GM13976 (cell line): ENCODE measurements at regions not wholly inside any gene's neighbourhood (a gene's known extent, or its start where the extent isn't known, plus 50 kb on each side); places are given as distances from the start of the nearest gene placed in this dataset.
"Not testable (repeated sequence)": the region's sequence is repeated elsewhere in the genome, so short reads cannot be mapped to it uniquely, and the experiment has no call there.

ENCODE experiments used
- DNase-seq: peaks from one replicate; pipeline ENCODE4 v3.0.0; 2012; ENCODE audit warnings: low spot score
- in situ Hi-C: fragments of 300-500 bp; cut with MboI; formaldehyde crosslinking; loops from one replicate; pipeline ENCODE4 v1.12.0; 2022; ENCODE audit warnings: low sequenced_read_pairs, mixed read lengths, inconsistent platforms; ENCODE audit not compliant: unreplicated experiment
- TF ChIP-seq, protein P1 (sequence below): IDR thresholded peaks from 2 replicates; pipeline ENCODE4 v1.5.1; 2012; ENCODE audit warnings: borderline replicate concordance, mild to moderate bottlenecking; ENCODE audit not compliant: insufficient read depth; ENCODE audit errors: extremely low read depth, missing control alignments, control extremely low read depth

DNA sequence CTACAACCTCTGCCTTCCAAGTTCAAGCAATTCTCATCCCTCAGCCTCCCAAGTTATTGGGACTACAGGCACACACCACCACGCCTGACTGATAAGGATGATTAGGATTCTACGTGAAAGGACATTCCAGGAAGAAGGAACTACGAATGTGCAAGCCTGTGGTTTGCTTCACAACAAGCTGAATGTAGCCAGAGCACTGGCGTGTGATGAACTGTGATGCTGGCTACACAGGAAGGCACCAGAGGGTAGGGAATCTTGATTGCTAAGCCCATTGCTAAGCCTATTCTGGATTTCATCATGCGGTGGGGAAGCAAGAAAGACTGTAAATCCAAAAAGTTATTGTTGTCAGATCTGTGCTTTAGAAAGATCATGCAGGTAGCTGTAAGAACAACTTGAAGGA lies 72.3 kb upstream of the SRRM3 start:
- no peak for DNase-seq
- TF ChIP-seq, protein P1, sequence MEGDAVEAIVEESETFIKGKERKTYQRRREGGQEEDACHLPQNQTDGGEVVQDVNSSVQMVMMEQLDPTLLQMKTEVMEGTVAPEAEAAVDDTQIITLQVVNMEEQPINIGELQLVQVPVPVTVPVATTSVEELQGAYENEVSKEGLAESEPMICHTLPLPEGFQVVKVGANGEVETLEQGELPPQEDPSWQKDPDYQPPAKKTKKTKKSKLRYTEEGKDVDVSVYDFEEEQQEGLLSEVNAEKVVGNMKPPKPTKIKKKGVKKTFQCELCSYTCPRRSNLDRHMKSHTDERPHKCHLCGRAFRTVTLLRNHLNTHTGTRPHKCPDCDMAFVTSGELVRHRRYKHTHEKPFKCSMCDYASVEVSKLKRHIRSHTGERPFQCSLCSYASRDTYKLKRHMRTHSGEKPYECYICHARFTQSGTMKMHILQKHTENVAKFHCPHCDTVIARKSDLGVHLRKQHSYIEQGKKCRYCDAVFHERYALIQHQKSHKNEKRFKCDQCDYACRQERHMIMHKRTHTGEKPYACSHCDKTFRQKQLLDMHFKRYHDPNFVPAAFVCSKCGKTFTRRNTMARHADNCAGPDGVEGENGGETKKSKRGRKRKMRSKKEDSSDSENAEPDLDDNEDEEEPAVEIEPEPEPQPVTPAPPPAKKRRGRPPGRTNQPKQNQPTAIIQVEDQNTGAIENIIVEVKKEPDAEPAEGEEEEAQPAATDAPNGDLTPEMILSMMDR, result no peak
- in situ Hi-C loops, result no loop called here

DNA sequence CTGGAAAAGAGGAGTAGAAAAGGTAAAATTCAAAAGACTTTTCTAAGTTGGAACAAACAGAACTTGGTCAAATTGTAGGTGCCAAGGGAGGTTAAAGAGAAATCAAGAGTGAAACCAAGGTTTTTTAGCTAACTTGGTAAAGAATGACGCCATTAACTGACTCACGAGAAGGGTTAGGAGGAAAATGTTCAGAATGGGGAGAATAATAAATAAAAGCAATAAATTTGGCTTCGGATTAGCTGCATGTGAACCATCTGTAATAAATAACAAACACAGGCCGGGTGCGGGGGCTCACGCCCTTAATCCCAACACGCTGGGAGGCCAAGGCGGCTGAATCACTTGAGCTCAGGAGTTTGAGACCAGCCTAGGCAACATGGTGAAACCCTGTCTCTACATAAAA lies 71.9 kb upstream of the SRRM3 start:
- TF ChIP-seq, protein P1, result no peak
- in situ Hi-C loops, result no loop called here
- no peak for DNase-seq

DNA sequence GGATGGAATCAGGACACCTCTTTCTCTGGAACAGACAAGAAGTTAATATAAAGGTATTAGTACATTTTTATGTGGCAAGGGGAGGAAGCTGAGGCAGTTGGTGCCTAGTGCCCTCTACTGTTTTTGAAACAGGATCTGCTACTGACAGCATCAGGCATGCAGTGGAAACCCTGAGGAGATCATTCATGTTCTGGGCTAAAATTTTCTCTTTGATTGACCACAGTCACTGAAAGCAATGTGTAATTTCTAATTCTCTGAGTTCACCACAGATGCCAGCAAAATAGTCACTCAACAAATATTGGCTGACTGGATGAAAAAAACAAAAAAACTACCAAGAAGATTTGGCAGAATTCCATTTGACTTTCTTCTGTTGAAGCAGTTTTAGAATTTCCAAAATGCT lies 71.0 kb upstream of the SRRM3 start:
- in situ Hi-C loops, DNase-seq: not testable (repeated sequence)
- TF ChIP-seq, protein P1, result peak; percentile 17

DNA sequence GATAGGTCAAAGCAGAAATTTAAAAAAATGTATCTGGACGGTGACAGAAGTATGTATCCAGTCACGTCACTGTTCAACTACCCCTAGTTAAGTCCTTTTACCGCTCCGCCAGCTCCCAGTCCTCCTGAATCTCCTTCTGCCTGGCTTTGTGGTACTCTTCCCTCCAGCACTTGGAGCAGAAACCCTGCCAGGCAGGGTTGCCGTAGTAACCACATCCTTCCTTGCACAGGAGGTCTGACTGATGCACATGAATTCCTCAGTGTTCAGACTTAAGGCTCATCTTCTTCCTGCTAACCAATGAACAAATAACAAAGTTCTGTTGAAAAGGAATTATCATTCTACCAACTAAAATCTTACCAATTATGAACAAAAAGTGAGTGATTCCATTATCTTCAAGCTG lies 69.8 kb upstream of the SRRM3 start:
- DNase-seq, in situ Hi-C loops: not testable (repeated sequence)

DNA sequence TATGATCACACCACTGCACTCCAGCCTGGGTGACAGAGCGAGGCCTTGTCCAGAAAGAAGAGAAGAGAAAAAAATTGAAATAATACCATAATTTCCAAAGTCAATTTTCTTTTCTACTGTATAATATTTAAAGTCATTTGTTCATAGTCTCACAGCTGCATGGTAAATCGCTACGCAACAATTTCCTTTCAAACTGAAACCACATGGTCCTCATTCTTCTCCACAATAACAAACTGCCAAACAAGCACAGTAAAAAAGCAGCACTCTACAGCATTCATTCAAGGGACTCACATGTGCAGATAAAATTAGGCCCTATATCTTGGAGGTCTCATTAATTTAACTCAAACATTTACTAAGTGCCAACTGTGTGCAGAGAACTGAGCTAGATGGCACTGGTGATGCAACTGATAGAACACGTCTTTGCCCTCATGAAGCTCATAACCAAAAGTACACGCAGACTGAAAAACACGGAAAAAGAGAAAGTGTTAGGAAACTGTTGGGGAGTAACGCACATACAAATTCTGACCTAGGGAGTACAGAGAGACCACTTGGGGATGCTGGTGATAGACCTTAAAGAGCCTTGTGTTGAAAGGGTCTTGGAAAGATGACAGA lies 68.4 kb upstream of the SRRM3 start:
- TF ChIP-seq, protein P1, result no peak
- DNase-seq, result no peak
- in situ Hi-C loops, result no loop called here

DNA sequence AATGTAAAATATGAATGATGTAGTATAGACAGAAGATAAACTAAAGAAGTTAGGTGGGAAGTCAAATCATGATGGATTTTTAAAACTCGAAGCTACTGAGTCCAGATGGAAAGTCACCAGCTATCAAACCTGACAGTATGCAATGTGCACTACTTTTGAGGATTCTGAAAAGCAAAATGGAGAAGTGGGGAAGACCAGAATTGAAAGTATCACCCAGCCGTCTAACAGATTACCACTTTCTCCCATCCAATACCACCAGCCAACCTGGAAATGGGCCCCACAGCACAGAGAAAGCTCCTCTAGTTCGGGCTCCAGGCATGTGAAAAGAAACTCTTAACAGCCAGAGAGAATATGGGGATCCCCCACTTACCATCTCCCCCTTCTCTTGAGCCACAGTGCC lies 67.9 kb upstream of the SRRM3 start:
- in situ Hi-C loops, result no loop called here

DNA sequence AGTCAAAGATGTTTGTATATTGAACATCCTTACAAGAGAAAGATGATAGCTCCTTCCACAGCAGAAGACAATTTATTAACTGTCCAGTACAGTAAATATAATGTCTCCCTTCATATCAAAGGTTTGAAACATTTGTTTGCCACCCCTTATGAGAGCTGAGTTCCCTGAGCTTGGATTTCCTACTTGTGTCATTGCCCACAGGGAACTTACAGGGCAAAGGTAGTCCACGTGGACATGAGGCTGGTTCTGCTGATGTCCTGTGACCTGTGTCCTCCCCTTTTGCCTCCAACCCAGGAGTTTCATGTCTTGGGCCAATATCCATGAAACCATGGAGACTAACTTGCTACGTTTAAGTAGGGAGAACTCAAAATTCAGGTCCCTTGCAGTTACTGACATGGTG lies 66.4 kb upstream of the SRRM3 start:
- in situ Hi-C loops, DNase-seq: not testable (repeated sequence)

More for the DNA sequence above, 67.9 kb upstream of the SRRM3 start:
- TF ChIP-seq, protein P1, result no peak
- DNase-seq, result no peak

DNA sequence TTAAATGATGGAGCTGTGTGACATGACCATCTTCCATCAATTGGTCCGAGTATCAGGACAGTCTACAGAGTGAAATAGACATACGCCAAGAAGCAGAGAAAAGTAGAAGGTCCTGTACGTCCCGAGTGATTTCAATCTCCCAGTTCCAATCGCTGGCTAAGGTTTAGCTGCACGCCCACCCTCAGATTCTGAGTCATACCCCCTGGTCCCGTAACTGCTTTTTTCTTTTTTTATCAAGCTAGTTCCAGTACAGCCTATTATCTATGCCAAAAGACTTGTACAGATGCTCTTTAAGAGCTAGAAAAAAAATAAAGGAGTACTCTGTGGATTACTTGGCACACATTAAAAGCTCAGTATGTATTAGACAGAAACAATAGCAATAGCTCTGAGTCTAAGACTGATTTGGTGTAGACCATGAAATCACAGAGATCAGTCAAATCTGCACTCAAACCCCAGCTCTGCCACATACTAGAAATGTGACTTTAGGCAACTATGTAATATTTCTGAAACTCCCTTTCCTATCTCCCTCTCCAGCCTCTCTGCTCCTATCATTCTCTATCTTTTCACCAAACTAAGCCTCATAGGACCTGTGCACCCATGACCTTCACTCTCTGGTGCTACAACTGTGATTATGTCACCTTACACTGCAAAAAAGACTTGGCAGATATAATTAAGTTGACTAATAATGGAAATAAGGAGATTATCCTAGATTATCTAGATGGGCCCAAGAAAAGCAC lies 63.0 kb upstream of the SRRM3 start:
- DNase-seq, in situ Hi-C loops: not testable (repeated sequence)
